HepG2 (cell line): ENCODE measurements at regions not wholly inside any gene's neighbourhood (a gene's known extent, or its start where the extent isn't known, plus 50 kb on each side); places are given as distances from the start of the nearest gene placed in this dataset.

Experiments used
- ETV6 ChIP-seq: sonication (generic); formaldehyde crosslinking; conservative IDR thresholded peaks from 2 replicates; pipeline ENCODE4 v1.4.0; 2020; ENCODE audit warnings: missing genetic modification reagents
- HNF4A ChIP-seq: sonication (generic); formaldehyde crosslinking; IDR thresholded peaks from 2 replicates; pipeline ENCODE4 v1.4.0; 2020; ENCODE audit warnings: missing genetic modification reagents
- RFXAP ChIP-seq: sonication (generic); formaldehyde crosslinking; IDR thresholded peaks from 2 replicates; pipeline ENCODE4 v1.4.0; 2020; ENCODE audit warnings: missing genetic modification reagents, borderline replicate concordance
- ZNF20 ChIP-seq: sonication (generic); formaldehyde crosslinking; IDR thresholded peaks from 2 replicates; pipeline ENCODE4 v1.4.0; 2020; ENCODE audit warnings: mild to moderate bottlenecking, moderate library complexity, missing genetic modification reagents
- ZNF317 ChIP-seq: sonication (generic); formaldehyde crosslinking; IDR thresholded peaks from 2 replicates; pipeline ENCODE4 v1.5.0; 2020; ENCODE audit warnings: mild to moderate bottlenecking, missing genetic modification reagents
- TF ChIP-seq, protein P1 (sequence below): sonication (generic); formaldehyde crosslinking; IDR thresholded peaks from 2 replicates; pipeline ENCODE4 v1.9.0; 2022; ENCODE audit warnings: low read depth, missing genetic modification reagents
- TF ChIP-seq, protein P2 (sequence below): sonication (generic); formaldehyde crosslinking; IDR thresholded peaks from 2 replicates; pipeline ENCODE4 v1.9.0; 2021; ENCODE audit warnings: missing genetic modification reagents, borderline replicate concordance
- TF ChIP-seq, protein P3 (sequence below): fragments of 450-650 bp; IDR thresholded peaks from 2 replicates; pipeline ENCODE4 v1.6.1; 2017
- TF ChIP-seq, protein P4 (sequence below): fragments of 450-650 bp; IDR thresholded peaks from 2 replicates; pipeline ENCODE4 v1.6.1; 2016

DNA sequence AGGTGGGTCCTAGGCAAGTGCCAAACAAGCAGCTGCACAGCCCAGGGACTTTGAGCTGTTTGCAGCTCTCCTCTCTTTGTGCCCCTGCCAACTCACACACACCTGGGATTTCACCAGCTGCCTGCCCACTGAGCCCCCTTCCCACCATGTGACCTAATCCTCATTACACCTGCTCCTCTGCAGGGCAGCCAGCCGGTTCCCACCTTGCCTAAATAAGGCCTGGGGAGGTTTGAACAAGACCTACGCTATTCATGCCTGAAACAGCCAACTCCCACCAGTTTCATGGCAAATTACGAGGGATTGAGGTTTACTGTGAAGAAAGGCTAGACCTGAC lies 92.6 kb upstream of the SOX4 start (continued):
- TF ChIP-seq ETV6 (CRISPR knock-in tag) (no peak), ZNF317 (CRISPR knock-in tag) (0 out of 2 replicates have a peak, but pooled peaks have one; percentile 25), ZNF20 (0 out of 2 replicates have a peak, but pooled peaks have one; percentile 46), RFXAP (CRISPR knock-in tag) (no peak), HNF4A (CRISPR knock-in tag) (0 out of 2 replicates have a peak, but pooled peaks have one; percentile 6)
- TF ChIP-seq, protein P1, sequence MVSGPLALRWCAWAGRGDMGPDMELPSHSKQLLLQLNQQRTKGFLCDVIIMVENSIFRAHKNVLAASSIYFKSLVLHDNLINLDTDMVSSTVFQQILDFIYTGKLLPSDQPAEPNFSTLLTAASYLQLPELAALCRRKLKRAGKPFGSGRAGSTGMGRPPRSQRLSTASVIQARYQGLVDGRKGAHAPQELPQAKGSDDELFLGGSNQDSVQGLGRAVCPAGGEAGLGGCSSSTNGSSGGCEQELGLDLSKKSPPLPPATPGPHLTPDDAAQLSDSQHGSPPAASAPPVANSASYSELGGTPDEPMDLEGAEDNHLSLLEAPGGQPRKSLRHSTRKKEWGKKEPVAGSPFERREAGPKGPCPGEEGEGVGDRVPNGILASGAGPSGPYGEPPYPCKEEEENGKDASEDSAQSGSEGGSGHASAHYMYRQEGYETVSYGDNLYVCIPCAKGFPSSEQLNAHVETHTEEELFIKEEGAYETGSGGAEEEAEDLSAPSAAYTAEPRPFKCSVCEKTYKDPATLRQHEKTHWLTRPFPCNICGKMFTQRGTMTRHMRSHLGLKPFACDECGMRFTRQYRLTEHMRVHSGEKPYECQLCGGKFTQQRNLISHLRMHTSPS (CRISPR knock-in tag), result peak; percentile 89; the same call in 1 of the 2 replicates
- TF ChIP-seq, protein P2, sequence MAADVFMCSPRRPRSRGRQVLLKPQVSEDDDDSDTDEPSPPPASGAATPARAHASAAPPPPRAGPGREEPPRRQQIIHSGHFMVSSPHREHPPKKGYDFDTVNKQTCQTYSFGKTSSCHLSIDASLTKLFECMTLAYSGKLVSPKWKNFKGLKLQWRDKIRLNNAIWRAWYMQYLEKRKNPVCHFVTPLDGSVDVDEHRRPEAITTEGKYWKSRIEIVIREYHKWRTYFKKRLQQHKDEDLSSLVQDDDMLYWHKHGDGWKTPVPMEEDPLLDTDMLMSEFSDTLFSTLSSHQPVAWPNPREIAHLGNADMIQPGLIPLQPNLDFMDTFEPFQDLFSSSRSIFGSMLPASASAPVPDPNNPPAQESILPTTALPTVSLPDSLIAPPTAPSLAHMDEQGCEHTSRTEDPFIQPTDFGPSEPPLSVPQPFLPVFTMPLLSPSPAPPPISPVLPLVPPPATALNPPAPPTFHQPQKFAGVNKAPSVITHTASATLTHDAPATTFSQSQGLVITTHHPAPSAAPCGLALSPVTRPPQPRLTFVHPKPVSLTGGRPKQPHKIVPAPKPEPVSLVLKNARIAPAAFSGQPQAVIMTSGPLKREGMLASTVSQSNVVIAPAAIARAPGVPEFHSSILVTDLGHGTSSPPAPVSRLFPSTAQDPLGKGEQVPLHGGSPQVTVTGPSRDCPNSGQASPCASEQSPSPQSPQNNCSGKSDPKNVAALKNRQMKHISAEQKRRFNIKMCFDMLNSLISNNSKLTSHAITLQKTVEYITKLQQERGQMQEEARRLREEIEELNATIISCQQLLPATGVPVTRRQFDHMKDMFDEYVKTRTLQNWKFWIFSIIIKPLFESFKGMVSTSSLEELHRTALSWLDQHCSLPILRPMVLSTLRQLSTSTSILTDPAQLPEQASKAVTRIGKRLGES (CRISPR knock-in tag), result no peak
- TF ChIP-seq, protein P3, sequence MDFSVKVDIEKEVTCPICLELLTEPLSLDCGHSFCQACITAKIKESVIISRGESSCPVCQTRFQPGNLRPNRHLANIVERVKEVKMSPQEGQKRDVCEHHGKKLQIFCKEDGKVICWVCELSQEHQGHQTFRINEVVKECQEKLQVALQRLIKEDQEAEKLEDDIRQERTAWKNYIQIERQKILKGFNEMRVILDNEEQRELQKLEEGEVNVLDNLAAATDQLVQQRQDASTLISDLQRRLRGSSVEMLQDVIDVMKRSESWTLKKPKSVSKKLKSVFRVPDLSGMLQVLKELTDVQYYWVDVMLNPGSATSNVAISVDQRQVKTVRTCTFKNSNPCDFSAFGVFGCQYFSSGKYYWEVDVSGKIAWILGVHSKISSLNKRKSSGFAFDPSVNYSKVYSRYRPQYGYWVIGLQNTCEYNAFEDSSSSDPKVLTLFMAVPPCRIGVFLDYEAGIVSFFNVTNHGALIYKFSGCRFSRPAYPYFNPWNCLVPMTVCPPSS, result no peak
- TF ChIP-seq, protein P4, sequence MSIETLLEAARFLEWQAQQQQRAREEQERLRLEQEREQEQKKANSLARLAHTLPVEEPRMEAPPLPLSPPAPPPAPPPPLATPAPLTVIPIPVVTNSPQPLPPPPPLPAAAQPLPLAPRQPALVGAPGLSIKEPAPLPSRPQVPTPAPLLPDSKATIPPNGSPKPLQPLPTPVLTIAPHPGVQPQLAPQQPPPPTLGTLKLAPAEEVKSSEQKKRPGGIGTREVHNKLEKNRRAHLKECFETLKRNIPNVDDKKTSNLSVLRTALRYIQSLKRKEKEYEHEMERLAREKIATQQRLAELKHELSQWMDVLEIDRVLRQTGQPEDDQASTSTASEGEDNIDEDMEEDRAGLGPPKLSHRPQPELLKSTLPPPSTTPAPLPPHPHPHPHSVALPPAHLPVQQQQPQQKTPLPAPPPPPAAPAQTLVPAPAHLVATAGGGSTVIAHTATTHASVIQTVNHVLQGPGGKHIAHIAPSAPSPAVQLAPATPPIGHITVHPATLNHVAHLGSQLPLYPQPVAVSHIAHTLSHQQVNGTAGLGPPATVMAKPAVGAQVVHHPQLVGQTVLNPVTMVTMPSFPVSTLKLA, result peak; percentile 79
